ENCODE measurements at regions not wholly inside any gene's neighbourhood (a gene's known extent, or its start where the extent isn't known, plus 50 kb on each side); places are given as distances from the start of the nearest gene placed in this dataset.
"Not testable (repeated sequence)": the region's sequence is repeated elsewhere in the genome, so short reads cannot be mapped to it uniquely, and the experiment has no call there.

DNA sequence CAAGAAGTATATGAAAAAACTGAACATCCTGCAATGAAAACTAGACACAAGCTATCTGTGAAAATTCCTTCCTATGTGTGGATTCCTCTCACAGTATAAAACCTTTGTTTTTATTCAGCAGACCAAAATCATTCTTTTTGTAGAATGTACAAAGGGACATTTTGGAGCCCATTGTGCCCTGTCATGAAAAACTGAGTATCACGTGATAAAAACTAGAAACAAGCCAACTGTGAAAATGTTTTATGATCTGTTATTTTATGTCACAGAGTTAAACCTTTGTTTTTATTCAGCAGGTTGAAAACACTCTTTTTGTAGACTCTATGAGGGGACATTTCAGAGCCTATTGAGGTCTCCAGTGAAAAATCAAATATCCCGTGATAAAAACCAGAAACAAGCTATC, 1667.9 kb upstream of the DEFB115 start:
- TF ChIP-seq CTCF (IDR thresholded peaks at IDR 0.05; ENCODE audit: insufficient read depth, low read length); POLR2AphosphoS5 (IDR thresholded peaks at IDR 0.05; ENCODE audit: low read depth); SPI1 (IDR thresholded peaks at IDR 0.05; ENCODE audit: borderline replicate concordance, low read depth): not testable (repeated sequence)

Data from HL-60 (cell line).